OCI-LY7 (cell line): ENCODE measurements at regions not wholly inside any gene's neighbourhood (a gene's known extent, or its start where the extent isn't known, plus 50 kb on each side); places are given as distances from the start of the nearest gene placed in this dataset.

Experiments used
- CTCF ChIP-seq: fragments of 200-600 bp; sonication (generic); conservative IDR thresholded peaks from 2 replicates; pipeline ENCODE4 v1.5.1; 2014; ENCODE audit warnings: mild to moderate bottlenecking, antibody characterized with exemption, low read length, moderate library complexity, mixed read lengths
- EZH2phosphoT487 ChIP-seq: fragments of 200-600 bp; sonication (generic); IDR thresholded peaks from 2 replicates; pipeline ENCODE4 v1.6.1; 2018; ENCODE audit warnings: low read depth, borderline replicate concordance, mild to moderate bottlenecking, mixed run types, antibody characterized with exemption, low read length, moderate library complexity, mixed read lengths

- TF ChIP-seq CTCF: no peak
- no peak for TF ChIP-seq EZH2phosphoT487
Observed at GRCh38 chr12:63499567-63499966, 168.7 kb downstream of the DPY19L2 start.
